Keratinocyte (primary cell): ENCODE measurements at regions not wholly inside any gene's neighbourhood (a gene's known extent, or its start where the extent isn't known, plus 50 kb on each side); places are given as distances from the start of the nearest gene placed in this dataset.

Experiments
- CTCF ChIP-seq, 3 experiments: IDR thresholded peaks in 1 of 3; conservative IDR thresholded peaks in 1 of 3; optimal IDR thresholded peaks in 1 of 3; 2 replicates in 2 of 3; 3 replicates in 1 of 3; pipeline versions ENCODE3 to v1.5.1; 2011; ENCODE audit warnings: low read length in 3 of 3, mild to moderate bottlenecking in 3 of 3, moderate library complexity in 2 of 3, control low read depth in 1 of 3, inconsistent platforms in 1 of 3; ENCODE audit not compliant: insufficient read depth in 2 of 3; ENCODE audit errors: extremely low read depth in 1 of 3
- EZH2 ChIP-seq: IDR thresholded peaks from one replicate; pipeline ENCODE4 v1.6.1; 2012; ENCODE audit warnings: inconsistent platforms, mild to moderate bottlenecking, low read length, moderate library complexity

GRCh38 chr1:101356013-101356412 is 119.2 kb downstream of the S1PR1 start:
- TF ChIP-seq CTCF (optimal IDR thresholded peaks at IDR 0.05 in 1 of 3, IDR thresholded peaks at IDR 0.05 in 1 of 3, conservative IDR thresholded peaks at IDR 0.05 in 1 of 3; ENCODE audit: extremely low read depth in 1 of 3, insufficient read depth in 2 of 3, low read length in 3 of 3) (no peak), EZH2 (no peak)
